ENCODE measurements at regions not wholly inside any gene's neighbourhood (a gene's known extent, or its start where the extent isn't known, plus 50 kb on each side); places are given as distances from the start of the nearest gene placed in this dataset.
"Not testable (repeated sequence)": the region's sequence is repeated elsewhere in the genome, so short reads cannot be mapped to it uniquely, and the experiment has no call there.

DNA sequence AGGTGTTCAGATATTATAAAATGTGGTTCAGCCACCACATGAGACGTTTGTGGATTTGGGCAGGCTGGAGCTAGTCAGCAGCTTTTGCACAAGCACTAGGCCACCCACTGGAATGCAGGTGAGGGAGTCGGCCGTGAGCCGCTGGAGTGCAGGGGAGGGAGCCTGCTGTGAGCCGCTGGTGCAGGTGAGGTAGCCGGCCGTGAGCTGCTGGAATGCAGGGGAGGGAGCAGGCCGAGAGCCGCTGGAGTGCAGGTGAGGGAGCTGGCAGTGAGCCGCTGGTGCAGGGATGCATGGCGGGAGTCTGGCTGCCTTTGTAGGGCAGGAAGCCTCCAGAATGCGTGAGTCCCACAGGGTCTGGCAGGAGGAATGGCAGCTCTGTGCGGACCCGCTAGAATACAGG is 1907.6 kb upstream of the DEFB115 start:
- in situ Hi-C loops (cut with HindIII; ENCODE audit: low pct_unique_long_range_greater_than_20kb, low sequenced_read_pairs) = no loop called here
- ChIA-PET POLR2A (no interaction called here), CTCF (no interaction called here)
- no peak for ATAC-seq
- intact Hi-C loops (cut with micrococcal nuclease; ENCODE audit: unreplicated experiment) = loop anchor here (10.0 kb wide), 1 partner anchor 855 kb away; no protein-coding TSS in a partner anchor
- no TSS peak for BruUV-seq (replicated peaks)
- Histone ChIP-seq H3K27me3 (ENCODE audit: control insufficient read depth, insufficient read depth, low read length) (peaks cover 3% of the 10 kb centered on the region; the same call in 1 of the 2 replicates), H3K9me3 (ENCODE audit: control insufficient read depth, insufficient read depth, low read depth, low read length) (no peaks in the 10 kb centered on the region), H3K36me3 (ENCODE audit: control insufficient read depth, insufficient read depth, low read length) (no peaks in the 10 kb centered on the region), H3K27ac (ENCODE audit: low read length) (no peak overlapping the region), H3K4me3 (ENCODE audit: low read depth in 2 of 2, low read length in 2 of 2) (no peak overlapping the region), H3K4me1 (ENCODE audit: control insufficient read depth, insufficient read depth, low read length) (no peaks in the 10 kb centered on the region)
- TF ChIP-seq, protein P1, sequence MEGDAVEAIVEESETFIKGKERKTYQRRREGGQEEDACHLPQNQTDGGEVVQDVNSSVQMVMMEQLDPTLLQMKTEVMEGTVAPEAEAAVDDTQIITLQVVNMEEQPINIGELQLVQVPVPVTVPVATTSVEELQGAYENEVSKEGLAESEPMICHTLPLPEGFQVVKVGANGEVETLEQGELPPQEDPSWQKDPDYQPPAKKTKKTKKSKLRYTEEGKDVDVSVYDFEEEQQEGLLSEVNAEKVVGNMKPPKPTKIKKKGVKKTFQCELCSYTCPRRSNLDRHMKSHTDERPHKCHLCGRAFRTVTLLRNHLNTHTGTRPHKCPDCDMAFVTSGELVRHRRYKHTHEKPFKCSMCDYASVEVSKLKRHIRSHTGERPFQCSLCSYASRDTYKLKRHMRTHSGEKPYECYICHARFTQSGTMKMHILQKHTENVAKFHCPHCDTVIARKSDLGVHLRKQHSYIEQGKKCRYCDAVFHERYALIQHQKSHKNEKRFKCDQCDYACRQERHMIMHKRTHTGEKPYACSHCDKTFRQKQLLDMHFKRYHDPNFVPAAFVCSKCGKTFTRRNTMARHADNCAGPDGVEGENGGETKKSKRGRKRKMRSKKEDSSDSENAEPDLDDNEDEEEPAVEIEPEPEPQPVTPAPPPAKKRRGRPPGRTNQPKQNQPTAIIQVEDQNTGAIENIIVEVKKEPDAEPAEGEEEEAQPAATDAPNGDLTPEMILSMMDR (IDR thresholded peaks at IDR 0.05) = no peak
- TF ChIP-seq, protein P2, sequence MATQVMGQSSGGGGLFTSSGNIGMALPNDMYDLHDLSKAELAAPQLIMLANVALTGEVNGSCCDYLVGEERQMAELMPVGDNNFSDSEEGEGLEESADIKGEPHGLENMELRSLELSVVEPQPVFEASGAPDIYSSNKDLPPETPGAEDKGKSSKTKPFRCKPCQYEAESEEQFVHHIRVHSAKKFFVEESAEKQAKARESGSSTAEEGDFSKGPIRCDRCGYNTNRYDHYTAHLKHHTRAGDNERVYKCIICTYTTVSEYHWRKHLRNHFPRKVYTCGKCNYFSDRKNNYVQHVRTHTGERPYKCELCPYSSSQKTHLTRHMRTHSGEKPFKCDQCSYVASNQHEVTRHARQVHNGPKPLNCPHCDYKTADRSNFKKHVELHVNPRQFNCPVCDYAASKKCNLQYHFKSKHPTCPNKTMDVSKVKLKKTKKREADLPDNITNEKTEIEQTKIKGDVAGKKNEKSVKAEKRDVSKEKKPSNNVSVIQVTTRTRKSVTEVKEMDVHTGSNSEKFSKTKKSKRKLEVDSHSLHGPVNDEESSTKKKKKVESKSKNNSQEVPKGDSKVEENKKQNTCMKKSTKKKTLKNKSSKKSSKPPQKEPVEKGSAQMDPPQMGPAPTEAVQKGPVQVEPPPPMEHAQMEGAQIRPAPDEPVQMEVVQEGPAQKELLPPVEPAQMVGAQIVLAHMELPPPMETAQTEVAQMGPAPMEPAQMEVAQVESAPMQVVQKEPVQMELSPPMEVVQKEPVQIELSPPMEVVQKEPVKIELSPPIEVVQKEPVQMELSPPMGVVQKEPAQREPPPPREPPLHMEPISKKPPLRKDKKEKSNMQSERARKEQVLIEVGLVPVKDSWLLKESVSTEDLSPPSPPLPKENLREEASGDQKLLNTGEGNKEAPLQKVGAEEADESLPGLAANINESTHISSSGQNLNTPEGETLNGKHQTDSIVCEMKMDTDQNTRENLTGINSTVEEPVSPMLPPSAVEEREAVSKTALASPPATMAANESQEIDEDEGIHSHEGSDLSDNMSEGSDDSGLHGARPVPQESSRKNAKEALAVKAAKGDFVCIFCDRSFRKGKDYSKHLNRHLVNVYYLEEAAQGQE (IDR thresholded peaks at IDR 0.05; ENCODE audit: insufficient read depth in 1 of 2, low read depth in 2 of 2, low read length in 1 of 2) = no peak
- no peak for TF ChIP-seq SIN3A (IDR thresholded peaks at IDR 0.05; ENCODE audit: borderline replicate concordance, insufficient read depth, low read depth, low read length)
- TF ChIP-seq POLR2AphosphoS5 (IDR thresholded peaks at IDR 0.05; ENCODE audit: low read depth, low read length) = no peak
- TF ChIP-seq TCF7L2 (IDR thresholded peaks at IDR 0.05; ENCODE audit: low read depth, low read length) = no peak
- DNase-seq (ENCODE audit: low read depth, low spot score) = no peak

DNA sequence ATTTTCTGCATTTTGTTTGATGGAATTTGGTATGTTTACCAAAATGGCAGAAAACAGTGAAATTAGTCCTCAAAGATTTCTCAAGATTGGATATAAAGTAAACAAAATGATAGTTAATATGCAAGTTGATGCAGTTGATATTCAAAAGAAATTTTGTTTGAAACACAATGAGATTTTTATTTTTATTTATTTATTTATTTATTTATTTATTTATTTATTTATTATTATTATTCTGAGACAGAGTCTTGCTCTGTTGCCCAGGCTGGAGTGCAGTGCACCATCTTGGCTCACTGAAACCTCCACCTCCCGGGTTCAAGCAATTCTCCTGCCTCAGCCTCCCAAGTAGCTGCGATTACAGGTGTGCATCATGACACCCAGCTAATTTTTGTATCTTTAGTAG is 1881.5 kb upstream of the DEFB115 start:
- H3K4me1 ChIP-seq (ENCODE audit: control insufficient read depth, insufficient read depth, low read length); CTCF ChIA-PET; H3K27ac ChIP-seq (ENCODE audit: low read length); H3K4me3 ChIP-seq (ENCODE audit: low read depth in 2 of 2, low read length in 2 of 2); H3K9me3 ChIP-seq (ENCODE audit: control insufficient read depth, insufficient read depth, low read depth, low read length); POLR2A ChIA-PET; H3K36me3 ChIP-seq (ENCODE audit: control insufficient read depth, insufficient read depth, low read length); DNase-seq (ENCODE audit: low read depth, low spot score); in situ Hi-C loops (cut with HindIII; ENCODE audit: low pct_unique_long_range_greater_than_20kb, low sequenced_read_pairs); ATAC-seq; H3K27me3 ChIP-seq (ENCODE audit: control insufficient read depth, insufficient read depth, low read length); BruUV-seq (replicated peaks); intact Hi-C loops (cut with micrococcal nuclease; ENCODE audit: unreplicated experiment): not testable (repeated sequence)

DNA sequence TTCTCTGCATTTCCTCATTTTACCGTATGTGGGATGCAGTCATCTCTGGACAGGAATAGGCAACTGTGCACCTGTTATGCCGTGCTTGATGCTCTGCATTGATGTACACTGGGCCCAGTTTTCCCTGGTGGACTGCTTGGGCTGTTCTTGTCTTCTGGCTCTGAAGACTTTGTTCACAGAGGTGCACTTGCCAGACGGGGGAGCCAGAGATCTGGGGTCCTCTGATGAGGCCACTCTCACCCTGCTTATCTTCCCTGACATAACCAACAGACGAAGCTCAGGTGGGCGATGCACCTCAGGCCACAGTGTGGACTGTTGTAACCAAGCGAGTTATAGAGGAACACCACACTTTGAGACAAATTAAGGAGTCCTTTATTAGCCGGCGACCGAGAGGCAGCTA is 1864.6 kb upstream of the DEFB115 start:
- not testable (repeated sequence) for DNase-seq (ENCODE audit: low read depth, low spot score)

More for the DNA sequence above, 1864.6 kb upstream of the DEFB115 start:
- H3K4me1 ChIP-seq (ENCODE audit: control insufficient read depth, insufficient read depth, low read length); CTCF ChIA-PET; H3K27me3 ChIP-seq (ENCODE audit: control insufficient read depth, insufficient read depth, low read length); intact Hi-C loops (cut with micrococcal nuclease; ENCODE audit: unreplicated experiment); in situ Hi-C loops (cut with HindIII; ENCODE audit: low pct_unique_long_range_greater_than_20kb, low sequenced_read_pairs); H3K9me3 ChIP-seq (ENCODE audit: control insufficient read depth, insufficient read depth, low read depth, low read length); H3K27ac ChIP-seq (ENCODE audit: low read length); H3K4me3 ChIP-seq (ENCODE audit: low read depth in 2 of 2, low read length in 2 of 2); POLR2A ChIA-PET; ATAC-seq; BruUV-seq (replicated peaks); H3K36me3 ChIP-seq (ENCODE audit: control insufficient read depth, insufficient read depth, low read length): not testable (repeated sequence)
- TF ChIP-seq, protein P1 (IDR thresholded peaks at IDR 0.05) = peak; percentile 49
